ENCODE measurements at regions not wholly inside any gene's neighbourhood (a gene's known extent, or its start where the extent isn't known, plus 50 kb on each side); places are given as distances from the start of the nearest gene placed in this dataset.
"Not testable (repeated sequence)": the region's sequence is repeated elsewhere in the genome, so short reads cannot be mapped to it uniquely, and the experiment has no call there.

DNA sequence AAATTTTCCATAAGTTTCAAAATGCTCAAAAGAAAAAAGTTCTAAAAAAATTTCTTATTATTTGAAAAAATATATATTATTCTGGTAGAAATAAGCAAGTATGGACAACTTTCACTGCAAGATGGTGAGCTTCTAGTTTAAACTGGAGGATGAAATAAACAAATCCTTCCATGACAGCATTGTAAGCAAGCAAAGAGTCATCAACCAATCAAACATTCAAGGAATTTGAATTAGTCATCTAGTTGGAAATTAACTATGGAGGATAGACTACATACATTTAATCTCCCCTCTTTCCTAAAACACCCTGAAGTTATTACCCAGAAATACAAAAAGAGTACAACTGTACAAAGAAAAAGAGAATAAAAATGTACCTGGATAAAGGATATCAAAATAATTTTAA, 51.0 kb upstream of the IRX5 start:
- peaks cover 0 to 6% (median 0%) of the 10 kb centered on the region in 4 donors for H3K27me3 ChIP-seq
- intact Hi-C loops (cut with DNase I), result no loop called here
- H3K27ac ChIP-seq, result no peak overlapping the region
- DNase-seq, result no peak
- no peaks in the 10 kb centered on the region for H3K36me3 ChIP-seq
- no peak overlapping the region for H3K4me3 ChIP-seq
- peaks cover 0 to 11% (median 0%) of the 10 kb centered on the region in 3 donors for H3K9me3 ChIP-seq
- no peaks in the 10 kb centered on the region for H3K4me1 ChIP-seq
- TF ChIP-seq POLR2A (IDR thresholded peaks at IDR 0.05), result no peak
- TF ChIP-seq, protein P1, sequence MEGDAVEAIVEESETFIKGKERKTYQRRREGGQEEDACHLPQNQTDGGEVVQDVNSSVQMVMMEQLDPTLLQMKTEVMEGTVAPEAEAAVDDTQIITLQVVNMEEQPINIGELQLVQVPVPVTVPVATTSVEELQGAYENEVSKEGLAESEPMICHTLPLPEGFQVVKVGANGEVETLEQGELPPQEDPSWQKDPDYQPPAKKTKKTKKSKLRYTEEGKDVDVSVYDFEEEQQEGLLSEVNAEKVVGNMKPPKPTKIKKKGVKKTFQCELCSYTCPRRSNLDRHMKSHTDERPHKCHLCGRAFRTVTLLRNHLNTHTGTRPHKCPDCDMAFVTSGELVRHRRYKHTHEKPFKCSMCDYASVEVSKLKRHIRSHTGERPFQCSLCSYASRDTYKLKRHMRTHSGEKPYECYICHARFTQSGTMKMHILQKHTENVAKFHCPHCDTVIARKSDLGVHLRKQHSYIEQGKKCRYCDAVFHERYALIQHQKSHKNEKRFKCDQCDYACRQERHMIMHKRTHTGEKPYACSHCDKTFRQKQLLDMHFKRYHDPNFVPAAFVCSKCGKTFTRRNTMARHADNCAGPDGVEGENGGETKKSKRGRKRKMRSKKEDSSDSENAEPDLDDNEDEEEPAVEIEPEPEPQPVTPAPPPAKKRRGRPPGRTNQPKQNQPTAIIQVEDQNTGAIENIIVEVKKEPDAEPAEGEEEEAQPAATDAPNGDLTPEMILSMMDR (IDR thresholded peaks at IDR 0.05), result no peak

DNA sequence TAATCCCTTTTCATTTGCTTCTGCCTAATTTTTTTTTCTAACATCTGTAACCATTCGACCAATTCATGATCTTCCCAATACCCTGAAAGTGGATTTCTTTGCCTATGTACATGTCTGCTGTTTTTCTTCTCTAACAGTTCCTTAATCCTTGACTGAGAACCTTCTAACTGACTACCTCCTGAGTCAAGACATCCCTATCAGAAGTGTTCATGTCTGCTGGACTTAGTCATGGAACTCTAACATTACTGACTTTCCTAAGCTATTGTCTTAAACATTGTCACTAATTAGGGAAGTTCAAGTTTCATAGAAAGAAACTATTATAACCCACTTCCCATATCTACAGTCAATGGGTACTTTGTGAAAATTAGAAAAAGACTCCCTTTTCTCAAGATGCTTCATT, 52.4 kb upstream of the IRX5 start:
- intact Hi-C loops (cut with DNase I), result no loop called here
- no peaks in the 10 kb centered on the region for H3K36me3 ChIP-seq
- no peak overlapping the region for H3K27ac ChIP-seq
- no peaks in the 10 kb centered on the region for H3K4me1 ChIP-seq
- TF ChIP-seq, protein P1 (IDR thresholded peaks at IDR 0.05), result no peak
- no peak for TF ChIP-seq POLR2A (IDR thresholded peaks at IDR 0.05)
- no peak for DNase-seq
- WGBS, 2 donors, result 55 to 65% methylated on average over 1 of the region's 1 CpG
- no peaks in the 10 kb centered on the region for H3K27me3 ChIP-seq
- peaks cover 0 to 3% (median 0%) of the 10 kb centered on the region in 3 donors for H3K9me3 ChIP-seq
- H3K4me3 ChIP-seq, result no peak overlapping the region

DNA sequence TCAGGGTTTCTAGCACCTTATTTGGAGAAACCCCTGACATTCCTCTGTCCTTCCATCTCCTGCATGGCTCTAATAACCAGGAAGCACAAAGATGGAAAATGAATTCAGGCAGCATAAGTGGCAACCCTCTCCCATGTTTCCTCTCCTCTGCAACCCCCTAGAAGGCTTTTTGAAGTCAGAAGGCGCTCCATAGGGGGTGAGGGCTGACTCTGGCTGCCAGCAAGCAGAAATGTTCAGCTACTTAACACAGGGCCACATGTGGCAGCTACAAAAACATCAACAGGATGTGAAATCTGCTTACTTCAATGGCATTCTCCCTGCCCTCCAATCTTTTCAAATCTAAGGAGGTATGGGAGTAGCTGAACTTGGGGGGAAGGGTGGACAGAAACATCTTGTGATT, 55.2 kb upstream of the IRX5 start:
- Histone ChIP-seq H3K27me3 (no peaks in the 10 kb centered on the region), H3K4me3 (no peak overlapping the region), H3K27ac (no peak overlapping the region), H3K4me1 (no peaks in the 10 kb centered on the region), H3K36me3 (no peaks in the 10 kb centered on the region), H3K9me3 (no peaks in the 10 kb centered on the region)
- 89% methylated on average over 1 of the region's 1 CpG; no CpG with 5 or more reads in 1 of the 2 donors for WGBS, 2 donors
- no peak for DNase-seq
- intact Hi-C loops (cut with DNase I), result no loop called here
- TF ChIP-seq, protein P1 (IDR thresholded peaks at IDR 0.05), result no peak
- TF ChIP-seq POLR2A (IDR thresholded peaks at IDR 0.05), result no peak

DNA sequence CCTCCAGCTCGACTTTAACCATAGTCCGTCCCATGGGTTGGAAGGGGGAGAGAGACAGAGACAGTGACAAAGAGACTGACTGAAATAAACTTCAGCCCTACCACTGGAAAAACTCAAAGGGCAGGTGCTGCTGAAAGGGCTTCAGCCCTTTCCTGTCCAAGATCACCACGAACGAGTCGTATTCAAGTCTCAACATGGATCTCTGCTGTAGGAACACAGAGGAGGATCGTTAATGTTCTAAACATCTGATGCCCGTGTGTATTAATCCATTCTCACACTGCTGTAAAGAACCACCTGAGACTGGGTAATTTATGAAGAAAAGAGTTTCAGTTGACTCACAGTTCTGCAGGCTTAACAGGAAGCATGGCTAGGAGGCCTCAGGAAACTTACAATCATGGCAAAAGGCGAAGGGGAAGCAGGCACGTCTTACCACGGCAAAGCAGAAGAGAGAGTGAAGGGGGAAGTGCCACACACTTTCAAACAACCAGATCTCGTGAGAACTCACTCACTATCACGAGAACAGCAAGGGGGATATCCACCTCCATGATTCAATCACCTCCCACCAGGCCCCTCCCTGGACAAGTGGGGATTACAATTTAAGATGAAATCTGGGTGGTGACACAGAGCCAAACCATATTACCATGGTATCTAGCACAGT, 56.8 kb upstream of the IRX5 start:
- 55 to 68% methylated on average over 10 to 11 of the region's 12 CpGs for WGBS, 2 donors
- intact Hi-C loops (cut with DNase I), result not testable (repeated sequence)

DNA sequence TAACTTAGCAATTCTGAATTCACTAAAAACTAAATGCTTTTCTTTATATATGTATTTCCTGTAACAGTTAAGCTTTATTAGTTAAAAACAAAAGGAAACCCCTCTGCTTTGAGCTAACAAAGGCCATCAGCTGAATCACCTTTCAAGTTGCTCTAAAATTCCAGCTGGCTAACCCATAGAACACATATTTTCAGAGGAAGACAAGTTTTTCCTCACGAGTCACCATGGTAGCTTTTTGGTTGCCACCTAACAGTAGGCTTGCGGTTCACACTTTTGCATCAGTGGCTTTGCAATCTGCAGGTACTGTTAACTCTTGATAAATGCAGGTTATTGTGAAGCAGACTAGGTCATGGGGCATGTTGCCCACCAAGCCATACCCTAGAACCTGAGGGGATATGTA, 57.6 kb upstream of the IRX5 start:
- intact Hi-C loops (cut with DNase I), result no loop called here
- Histone ChIP-seq H3K9me3 (no peaks in the 10 kb centered on the region), H3K4me3 (no peak overlapping the region), H3K36me3 (no peaks in the 10 kb centered on the region), H3K4me1 (no peaks in the 10 kb centered on the region), H3K27ac (no peak overlapping the region), H3K27me3 (no peaks in the 10 kb centered on the region)
- 60 to 63% methylated on average over 2 of the region's 2 CpGs for WGBS, 2 donors
- DNase-seq, result no peak
- TF ChIP-seq, protein P1 (IDR thresholded peaks at IDR 0.05), result no peak
- no peak for TF ChIP-seq POLR2A (IDR thresholded peaks at IDR 0.05)

More for the DNA sequence above, 56.8 kb upstream of the IRX5 start:
- H3K27me3 ChIP-seq, H3K27ac ChIP-seq, H3K4me1 ChIP-seq, H3K9me3 ChIP-seq, H3K36me3 ChIP-seq, H3K4me3 ChIP-seq, DNase-seq: not testable (repeated sequence)

DNA sequence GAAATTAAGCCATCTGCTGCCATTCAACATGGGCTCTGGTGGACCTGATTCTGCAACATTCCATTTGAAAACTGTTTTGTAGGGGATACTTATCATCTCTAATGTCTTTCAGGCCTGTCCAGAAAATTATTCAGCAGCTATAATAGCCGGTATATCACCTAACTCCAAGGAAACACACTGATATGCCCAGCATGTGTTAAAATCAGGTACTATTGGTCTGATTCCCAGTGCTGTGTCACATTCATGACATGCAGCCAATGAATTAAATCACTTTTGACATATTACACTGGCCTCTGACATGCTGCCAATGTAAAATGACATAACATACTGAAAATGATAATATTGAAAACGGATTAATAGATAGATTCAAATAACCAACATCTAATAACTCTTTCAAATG, 60.5 kb upstream of the IRX5 start:
- 43 to 65% methylated on average over 2 of the region's 2 CpGs for WGBS, 2 donors

More for the DNA sequence above, 60.5 kb upstream of the IRX5 start:
- H3K27ac ChIP-seq, result no peak overlapping the region
- DNase-seq, result no peak
- intact Hi-C loops (cut with DNase I), result no loop called here
- no peaks in the 10 kb centered on the region for H3K36me3 ChIP-seq
- no peaks in the 10 kb centered on the region for H3K4me1 ChIP-seq
- no peak for TF ChIP-seq POLR2A (IDR thresholded peaks at IDR 0.05)
- TF ChIP-seq, protein P1 (IDR thresholded peaks at IDR 0.05), result no peak
- H3K27me3 ChIP-seq, result no peaks in the 10 kb centered on the region
- H3K4me3 ChIP-seq, result no peak overlapping the region
- peaks cover 0 to 8% (median 0%) of the 10 kb centered on the region in 3 donors for H3K9me3 ChIP-seq
